ENCODE measurements at regions not wholly inside any gene's neighbourhood (a gene's known extent, or its start where the extent isn't known, plus 50 kb on each side); places are given as distances from the start of the nearest gene placed in this dataset.

GRCh38 chr5:166329149-166329800 lies 1962.2 kb upstream of the WWC1 start:
- FAIRE-seq (no peak), DNase-seq (no peak), ATAC-seq (no peak)
- no peaks in the 10 kb centered on the region for H3K36me3 ChIP-seq
- no peaks in the 10 kb centered on the region for H3K4me1 ChIP-seq
- H3K27ac ChIP-seq, result no peak overlapping the region
- no peaks in the 10 kb centered on the region for H3K27me3 ChIP-seq
- H3K9me3 ChIP-seq, result no peaks in the 10 kb centered on the region
- 68 to 82% methylated on average over 9 of the region's 9 CpGs for WGBS, 2 donors
- H3K4me3 ChIP-seq, result no peak overlapping the region
- TF ChIP-seq, protein P1, sequence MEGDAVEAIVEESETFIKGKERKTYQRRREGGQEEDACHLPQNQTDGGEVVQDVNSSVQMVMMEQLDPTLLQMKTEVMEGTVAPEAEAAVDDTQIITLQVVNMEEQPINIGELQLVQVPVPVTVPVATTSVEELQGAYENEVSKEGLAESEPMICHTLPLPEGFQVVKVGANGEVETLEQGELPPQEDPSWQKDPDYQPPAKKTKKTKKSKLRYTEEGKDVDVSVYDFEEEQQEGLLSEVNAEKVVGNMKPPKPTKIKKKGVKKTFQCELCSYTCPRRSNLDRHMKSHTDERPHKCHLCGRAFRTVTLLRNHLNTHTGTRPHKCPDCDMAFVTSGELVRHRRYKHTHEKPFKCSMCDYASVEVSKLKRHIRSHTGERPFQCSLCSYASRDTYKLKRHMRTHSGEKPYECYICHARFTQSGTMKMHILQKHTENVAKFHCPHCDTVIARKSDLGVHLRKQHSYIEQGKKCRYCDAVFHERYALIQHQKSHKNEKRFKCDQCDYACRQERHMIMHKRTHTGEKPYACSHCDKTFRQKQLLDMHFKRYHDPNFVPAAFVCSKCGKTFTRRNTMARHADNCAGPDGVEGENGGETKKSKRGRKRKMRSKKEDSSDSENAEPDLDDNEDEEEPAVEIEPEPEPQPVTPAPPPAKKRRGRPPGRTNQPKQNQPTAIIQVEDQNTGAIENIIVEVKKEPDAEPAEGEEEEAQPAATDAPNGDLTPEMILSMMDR (IDR thresholded peaks at IDR 0.05), result no peak
- intact Hi-C loops (cut with DNase I), result no loop called here

GRCh38 chr5:166330036-166330435 lies 1961.4 kb upstream of the WWC1 start:
- H3K9me3 ChIP-seq, result no peaks in the 10 kb centered on the region
- intact Hi-C loops (cut with DNase I), result no loop called here
- ATAC-seq (no peak), DNase-seq (no peak), FAIRE-seq (no peak)
- TF ChIP-seq, protein P1 (IDR thresholded peaks at IDR 0.05), result no peak
- no peaks in the 10 kb centered on the region for H3K36me3 ChIP-seq
- no peak overlapping the region for H3K27ac ChIP-seq
- H3K4me3 ChIP-seq, result no peak overlapping the region
- H3K27me3 ChIP-seq, result no peaks in the 10 kb centered on the region
- no peaks in the 10 kb centered on the region for H3K4me1 ChIP-seq

- Histone ChIP-seq H3K27me3 (no peaks in the 10 kb centered on the region), H3K27ac (no peak overlapping the region), H3K4me3 (no peak overlapping the region), H3K9me3 (no peaks in the 10 kb centered on the region), H3K4me1 (no peaks in the 10 kb centered on the region), H3K36me3 (no peaks in the 10 kb centered on the region)
- intact Hi-C loops (cut with DNase I), result no loop called here
- TF ChIP-seq, protein P1 (IDR thresholded peaks at IDR 0.05), result no peak
- 55 to 73% methylated on average over 4 of the region's 4 CpGs for WGBS, 2 donors
- ATAC-seq (no peak), DNase-seq (no peak), FAIRE-seq (no peak)
Measured at GRCh38 chr5:166331521-166331920, 1959.9 kb upstream of the WWC1 start.

DNA sequence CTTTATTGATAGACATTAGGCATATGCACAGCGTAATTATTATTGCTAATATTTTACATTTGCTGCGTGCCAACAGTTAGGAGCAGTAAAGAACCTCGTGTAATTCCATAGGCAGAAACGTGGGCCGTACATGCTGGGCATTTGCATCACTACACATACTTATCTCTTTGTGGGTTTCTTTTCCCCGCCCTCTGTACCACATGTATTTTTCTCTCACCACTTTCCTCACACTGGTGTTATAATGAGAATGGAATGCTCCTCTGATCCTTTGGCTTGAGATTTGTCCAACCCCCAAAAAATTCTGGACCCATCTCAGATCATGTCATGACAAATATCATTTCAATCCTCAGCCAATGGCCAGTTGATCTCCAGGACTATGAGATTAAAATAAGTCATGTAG lies 1952.6 kb upstream of the WWC1 start:
- FAIRE-seq, result no peak
- no peak for ATAC-seq
- Histone ChIP-seq H3K27me3 (no peaks in the 10 kb centered on the region), H3K4me1 (no peaks in the 10 kb centered on the region), H3K9me3 (no peaks in the 10 kb centered on the region), H3K27ac (no peak overlapping the region), H3K4me3 (no peak overlapping the region), H3K36me3 (no peaks in the 10 kb centered on the region)
- WGBS, 2 donors, result 78 to 86% methylated on average over 6 of the region's 6 CpGs
- TF ChIP-seq, protein P1 (IDR thresholded peaks at IDR 0.05), result no peak
- intact Hi-C loops (cut with DNase I), result no loop called here
- DNase-seq, result no peak

- TF ChIP-seq, protein P1 (IDR thresholded peaks at IDR 0.05), result no peak
- no peak for ATAC-seq
- no peak for FAIRE-seq
Measured at GRCh38 chr5:166340039-166340438, 1951.4 kb upstream of the WWC1 start.

More at GRCh38 chr5:166340039-166340438, 1951.4 kb upstream of the WWC1 start:
- Histone ChIP-seq H3K9me3 (no peaks in the 10 kb centered on the region), H3K27me3 (no peaks in the 10 kb centered on the region), H3K4me3 (no peak overlapping the region), H3K4me1 (no peaks in the 10 kb centered on the region), H3K27ac (no peak overlapping the region), H3K36me3 (no peaks in the 10 kb centered on the region)
- 51 to 60% methylated on average over 1 of the region's 1 CpG for WGBS, 2 donors
- intact Hi-C loops (cut with DNase I), result no loop called here
- no peak for DNase-seq

All from pancreas (tissue), 10 donors.